ENCODE measurements at regions not wholly inside any gene's neighbourhood (a gene's known extent, or its start where the extent isn't known, plus 50 kb on each side); places are given as distances from the start of the nearest gene placed in this dataset.

GRCh38 chr18:10111944-10112343 is 198.1 kb downstream of the VAPA start:
- H3K4me3 Mint-ChIP-seq = no peak overlapping the region
- peaks cover 4 to 8% of the 10 kb centered on the region in 2 donors for H3K9me3 Mint-ChIP-seq
- ATAC-seq (replicated peaks) (no peak), DNase-seq (no peak)
- H3K27me3 Mint-ChIP-seq = peaks cover 25 to 31% of the 10 kb centered on the region in 2 donors
- H3K36me3 Mint-ChIP-seq (ENCODE audit: insufficient read depth) = no peaks in the 10 kb centered on the region
- H3K4me1 Mint-ChIP-seq (ENCODE audit: low read depth in 2 of 2) = no peaks in the 10 kb centered on the region
- H3K27ac Mint-ChIP-seq = no peak overlapping the region

- H3K4me1 Mint-ChIP-seq (ENCODE audit: low read depth in 2 of 2) = no peaks in the 10 kb centered on the region
- peaks cover 2 to 10% of the 10 kb centered on the region in 2 donors for H3K9me3 Mint-ChIP-seq
- H3K36me3 Mint-ChIP-seq (ENCODE audit: insufficient read depth) = no peaks in the 10 kb centered on the region
- no peak for DNase-seq
- H3K27ac Mint-ChIP-seq = no peak overlapping the region
- H3K27me3 Mint-ChIP-seq = peaks cover 21 to 25% of the 10 kb centered on the region in 2 donors
- no peak for ATAC-seq (replicated peaks)
- no peak overlapping the region for H3K4me3 Mint-ChIP-seq
Measured at GRCh38 chr18:10113121-10114022, 199.6 kb downstream of the VAPA start.

GRCh38 chr18:10114717-10115463 is 201.1 kb downstream of the VAPA start:
- Mint-ChIP-seq H3K4me3 (no peak overlapping the region), H3K36me3 (ENCODE audit: insufficient read depth) (no peaks in the 10 kb centered on the region), H3K27me3 (peaks cover 13 to 20% of the 10 kb centered on the region in 2 donors), H3K27ac (no peak overlapping the region), H3K4me1 (ENCODE audit: low read depth in 2 of 2) (no peaks in the 10 kb centered on the region), H3K9me3 (peaks cover 4 to 9% of the 10 kb centered on the region in 2 donors)
- DNase-seq (no peak), ATAC-seq (replicated peaks) (no peak)

GRCh38 chr18:10116574-10116973 is 202.8 kb downstream of the VAPA start:
- ATAC-seq (replicated peaks) (no peak), DNase-seq (no peak)
- no peaks in the 10 kb centered on the region for H3K4me1 Mint-ChIP-seq (ENCODE audit: low read depth in 2 of 2)
- peaks cover 9 to 17% of the 10 kb centered on the region in 2 donors for H3K27me3 Mint-ChIP-seq
- H3K27ac Mint-ChIP-seq = no peak overlapping the region
- H3K36me3 Mint-ChIP-seq (ENCODE audit: insufficient read depth) = no peaks in the 10 kb centered on the region
- H3K9me3 Mint-ChIP-seq = peaks cover 4 to 5% of the 10 kb centered on the region in 2 donors
- H3K4me3 Mint-ChIP-seq = no peak overlapping the region

- no peaks in the 10 kb centered on the region for H3K36me3 Mint-ChIP-seq (ENCODE audit: insufficient read depth)
- ATAC-seq (replicated peaks) = no peak
Measured at GRCh38 chr18:10119528-10119927, 205.7 kb downstream of the VAPA start.

GRCh38 chr18:10119991-10120390 is 206.2 kb downstream of the VAPA start:
- no peaks in the 10 kb centered on the region for H3K36me3 Mint-ChIP-seq (ENCODE audit: insufficient read depth)
- H3K4me1 Mint-ChIP-seq (ENCODE audit: low read depth in 2 of 2) = peaks cover 0 to 2% of the 10 kb centered on the region in 2 donors
- no peak overlapping the region for H3K4me3 Mint-ChIP-seq
- ATAC-seq (replicated peaks) (no peak), DNase-seq (no peak)
- no peak overlapping the region for H3K27ac Mint-ChIP-seq
- H3K9me3 Mint-ChIP-seq = peaks cover 4 to 5% of the 10 kb centered on the region in 2 donors
- peaks cover 0 to 8% of the 10 kb centered on the region in 2 donors for H3K27me3 Mint-ChIP-seq

More at GRCh38 chr18:10119528-10119927, 205.7 kb downstream of the VAPA start:
- peaks cover 0 to 2% of the 10 kb centered on the region in 2 donors for H3K4me1 Mint-ChIP-seq (ENCODE audit: low read depth in 2 of 2)
- H3K27ac Mint-ChIP-seq = no peak overlapping the region
- no peak for DNase-seq
- no peak overlapping the region for H3K4me3 Mint-ChIP-seq
- H3K27me3 Mint-ChIP-seq = peaks cover 0 to 8% of the 10 kb centered on the region in 2 donors
- peaks cover 4 to 5% of the 10 kb centered on the region in 2 donors for H3K9me3 Mint-ChIP-seq

- H3K4me1 Mint-ChIP-seq (ENCODE audit: low read depth in 2 of 2) = peaks cover 0 to 2% of the 10 kb centered on the region in 2 donors
- peaks cover 0 to 4% of the 10 kb centered on the region in 2 donors for H3K27me3 Mint-ChIP-seq
- H3K27ac Mint-ChIP-seq = no peak overlapping the region
- H3K9me3 Mint-ChIP-seq = peaks cover 4 to 5% of the 10 kb centered on the region in 2 donors
- DNase-seq (no peak), ATAC-seq (replicated peaks) (no peak)
- H3K4me3 Mint-ChIP-seq = no peak overlapping the region
- H3K36me3 Mint-ChIP-seq (ENCODE audit: insufficient read depth) = no peaks in the 10 kb centered on the region
Measured at GRCh38 chr18:10120622-10121021, 206.8 kb downstream of the VAPA start.

- no peaks in the 10 kb centered on the region for H3K36me3 Mint-ChIP-seq (ENCODE audit: insufficient read depth)
- no peak for DNase-seq
- no peak for ATAC-seq (replicated peaks)
- no peak overlapping the region for H3K4me3 Mint-ChIP-seq
- peaks cover 4 to 5% of the 10 kb centered on the region in 2 donors for H3K9me3 Mint-ChIP-seq
- no peak overlapping the region for H3K27ac Mint-ChIP-seq
- peaks cover 0 to under 1% of the 10 kb centered on the region in 2 donors for H3K27me3 Mint-ChIP-seq
- H3K4me1 Mint-ChIP-seq (ENCODE audit: low read depth in 2 of 2) = peaks cover 0 to 2% of the 10 kb centered on the region in 2 donors
Measured at GRCh38 chr18:10121028-10121427, 207.2 kb downstream of the VAPA start.

GRCh38 chr18:10121786-10122515 is 208.1 kb downstream of the VAPA start:
- Mint-ChIP-seq H3K27me3 (peaks cover 0 to under 1% of the 10 kb centered on the region in 2 donors), H3K9me3 (peaks cover 4 to 5% of the 10 kb centered on the region in 2 donors), H3K4me3 (no peak overlapping the region), H3K4me1 (ENCODE audit: low read depth in 2 of 2) (peaks cover 0 to 2% of the 10 kb centered on the region in 2 donors), H3K36me3 (ENCODE audit: insufficient read depth) (no peaks in the 10 kb centered on the region), H3K27ac (no peak overlapping the region)
- no peak for DNase-seq
- no peak for ATAC-seq (replicated peaks)

GRCh38 chr18:10122988-10123950 is 209.5 kb downstream of the VAPA start:
- no peaks in the 10 kb centered on the region for H3K36me3 Mint-ChIP-seq (ENCODE audit: insufficient read depth)
- H3K27me3 Mint-ChIP-seq = peaks cover 0 to 8% of the 10 kb centered on the region in 2 donors
- peaks cover 0 to 2% of the 10 kb centered on the region in 2 donors for H3K4me1 Mint-ChIP-seq (ENCODE audit: low read depth in 2 of 2)
- no peak for ATAC-seq (replicated peaks)
- H3K9me3 Mint-ChIP-seq = peaks cover 4 to 5% of the 10 kb centered on the region in 2 donors
- no peak for DNase-seq
- no peak overlapping the region for H3K4me3 Mint-ChIP-seq
- H3K27ac Mint-ChIP-seq = no peak overlapping the region

- H3K27ac Mint-ChIP-seq = no peak overlapping the region
Measured at GRCh38 chr18:10124071-10124470, 210.3 kb downstream of the VAPA start.

GRCh38 chr18:10124557-10124956 is 210.7 kb downstream of the VAPA start:
- Mint-ChIP-seq H3K27ac (no peak overlapping the region), H3K27me3 (peaks cover 0 to 16% of the 10 kb centered on the region in 2 donors), H3K4me1 (ENCODE audit: low read depth in 2 of 2) (peaks cover 0 to 2% of the 10 kb centered on the region in 2 donors), H3K9me3 (peaks cover 0 to 1% of the 10 kb centered on the region in 2 donors), H3K36me3 (ENCODE audit: insufficient read depth) (no peaks in the 10 kb centered on the region), H3K4me3 (no peak overlapping the region)
- DNase-seq = no peak
- ATAC-seq (replicated peaks) = no peak

More at GRCh38 chr18:10124071-10124470, 210.3 kb downstream of the VAPA start:
- Mint-ChIP-seq H3K9me3 (peaks cover 0 to 1% of the 10 kb centered on the region in 2 donors), H3K36me3 (ENCODE audit: insufficient read depth) (no peaks in the 10 kb centered on the region), H3K27me3 (peaks cover 0 to 16% of the 10 kb centered on the region in 2 donors), H3K4me3 (no peak overlapping the region), H3K4me1 (ENCODE audit: low read depth in 2 of 2) (peaks cover 0 to 2% of the 10 kb centered on the region in 2 donors)
- DNase-seq (no peak), ATAC-seq (replicated peaks) (no peak)
